PC-9 (cell line): ENCODE measurements at regions not wholly inside any gene's neighbourhood (a gene's known extent, or its start where the extent isn't known, plus 50 kb on each side); places are given as distances from the start of the nearest gene placed in this dataset.
A peak's percentile ranks its signal among the peaks of the same experiment; 100 is the strongest.

ENCODE experiments used
- BruUV-seq: library from RNA; stranded (reverse); fragments of 400-500 nt; replicated peaks from 2 replicates; lab custom pipeline; 2021; lab: Mats Ljungman, UMichigan
- CTCF ChIA-PET: fragments of 300-600 bp; sonication (Branson Sonifier 250); formaldehyde crosslinking; loops from one replicate; lab custom pipeline; 2022; ENCODE audit warnings: antibody characterized with exemption; lab: Charles Lee
- POLR2A ChIA-PET: fragments of 300-600 bp; sonication (Branson Sonifier 250); formaldehyde crosslinking; loops from one replicate; lab custom pipeline; 2022; ENCODE audit warnings: antibody characterized with exemption; ENCODE audit not compliant: unreplicated experiment; lab: Charles Lee
- DNase-seq, 2 experiments: peaks; one replicate each; pipeline versions ENCODE4 v3.0.0 to v3.0.0-alpha.2; 2015 to 2022; ENCODE audit warnings: mixed read lengths in 1 of 2
- H2AFZ ChIP-seq: fragments of 200-600 bp; sonication (generic); 2 replicates; pipeline ENCODE4 v1.8.1; 2017; ENCODE audit warnings: antibody characterized with exemption
- H3F3A ChIP-seq: fragments of 200-600 bp; sonication (generic); 2 replicates; pipeline ENCODE4 v1.8.1; 2017; ENCODE audit warnings: antibody characterized with exemption, mild to moderate bottlenecking, low read depth; ENCODE audit not compliant: insufficient read depth
- H3K27ac ChIP-seq: fragments of 200-600 bp; sonication (generic); 2 replicates; pipeline ENCODE4 v1.6.1; 2016; ENCODE audit warnings: mixed run types
- H3K27me3 ChIP-seq: fragments of 200-600 bp; sonication (generic); 2 replicates; pipeline ENCODE4 v1.6.1; 2016; ENCODE audit warnings: low read depth, mixed run types; ENCODE audit not compliant: insufficient read depth
- H3K36me3 ChIP-seq: fragments of 200-600 bp; sonication (generic); 2 replicates; pipeline ENCODE4 v1.6.1; 2016; ENCODE audit warnings: low read depth, mixed run types
- H3K4me1 ChIP-seq: fragments of 200-600 bp; sonication (generic); replicated peaks from 2 replicates; pipeline ENCODE4 v1.6.1; 2016; ENCODE audit warnings: mixed run types; ENCODE audit not compliant: insufficient read depth
- H3K4me2 ChIP-seq: fragments of 200-600 bp; sonication (generic); 2 replicates; pipeline ENCODE4 v1.6.1; 2017; ENCODE audit warnings: mixed run types
- H3K4me3 ChIP-seq: fragments of 200-600 bp; sonication (generic); 2 replicates; pipeline ENCODE4 v1.6.1; 2016; ENCODE audit warnings: mixed run types
- H3K79me2 ChIP-seq: fragments of 200-600 bp; sonication (generic); 2 replicates; pipeline ENCODE4 v1.6.1; 2017; ENCODE audit warnings: low read depth, mixed run types
- H3K9me2 ChIP-seq: fragments of 200-600 bp; sonication (generic); 2 replicates; pipeline ENCODE4 v1.8.1; 2017; ENCODE audit warnings: mild to moderate bottlenecking; ENCODE audit not compliant: insufficient read depth
- H3K9me3 ChIP-seq: fragments of 200-600 bp; sonication (generic); 2 replicates; pipeline ENCODE4 v1.8.1; 2016; ENCODE audit warnings: low read depth; ENCODE audit not compliant: insufficient read depth
- H4K20me1 ChIP-seq: fragments of 200-600 bp; sonication (generic); 2 replicates; pipeline ENCODE4 v1.8.1; 2017; ENCODE audit not compliant: insufficient read depth
- EZH2 ChIP-seq: fragments of 200-600 bp; sonication (generic); IDR thresholded peaks from 2 replicates; pipeline ENCODE4 v1.8.0; 2017; ENCODE audit warnings: antibody characterized with exemption, low read depth
- intact Hi-C: fragments of 100-400 bp; cut with micrococcal nuclease; formaldehyde crosslinking; loops from one replicate; pipeline ENCODE4 v1.10.0; 2022; ENCODE audit not compliant: unreplicated experiment
- TF ChIP-seq, protein P1 (sequence below): fragments of 200-600 bp; sonication (generic); conservative IDR thresholded peaks from 2 replicates; pipeline ENCODE4 v1.6.1; 2017; ENCODE audit warnings: mixed run types, antibody characterized with exemption, mild to moderate bottlenecking, moderate library complexity

GRCh38 chrX:103158317-103158621 is 56.6 kb upstream of the BEX4 start:
- ChIA-PET POLR2A (no interaction called here), CTCF (no interaction called here)
- Histone ChIP-seq H3K4me3 (no peak overlapping the region), H3K27ac (no peak overlapping the region), H3K4me1 (no peaks in the 10 kb centered on the region), H3K4me2 (no peak overlapping the region), H4K20me1 (no peaks in the 10 kb centered on the region), H3F3A (no peaks in the 10 kb centered on the region), H3K27me3 (no peaks in the 10 kb centered on the region), H3K9me2 (no peaks in the 10 kb centered on the region), H3K9me3 (no peaks in the 10 kb centered on the region), H3K36me3 (no peaks in the 10 kb centered on the region), H2AFZ (no peak overlapping the region), H3K79me2 (no peaks in the 10 kb centered on the region)
- no peak for DNase-seq
- intact Hi-C loops, result loop anchor here (1.0 to 5.0 kb wide), 2 partner anchors 207 to 226 kb away; no protein-coding TSS in a partner anchor
- BruUV-seq, result no TSS peak
- TF ChIP-seq, protein P1, sequence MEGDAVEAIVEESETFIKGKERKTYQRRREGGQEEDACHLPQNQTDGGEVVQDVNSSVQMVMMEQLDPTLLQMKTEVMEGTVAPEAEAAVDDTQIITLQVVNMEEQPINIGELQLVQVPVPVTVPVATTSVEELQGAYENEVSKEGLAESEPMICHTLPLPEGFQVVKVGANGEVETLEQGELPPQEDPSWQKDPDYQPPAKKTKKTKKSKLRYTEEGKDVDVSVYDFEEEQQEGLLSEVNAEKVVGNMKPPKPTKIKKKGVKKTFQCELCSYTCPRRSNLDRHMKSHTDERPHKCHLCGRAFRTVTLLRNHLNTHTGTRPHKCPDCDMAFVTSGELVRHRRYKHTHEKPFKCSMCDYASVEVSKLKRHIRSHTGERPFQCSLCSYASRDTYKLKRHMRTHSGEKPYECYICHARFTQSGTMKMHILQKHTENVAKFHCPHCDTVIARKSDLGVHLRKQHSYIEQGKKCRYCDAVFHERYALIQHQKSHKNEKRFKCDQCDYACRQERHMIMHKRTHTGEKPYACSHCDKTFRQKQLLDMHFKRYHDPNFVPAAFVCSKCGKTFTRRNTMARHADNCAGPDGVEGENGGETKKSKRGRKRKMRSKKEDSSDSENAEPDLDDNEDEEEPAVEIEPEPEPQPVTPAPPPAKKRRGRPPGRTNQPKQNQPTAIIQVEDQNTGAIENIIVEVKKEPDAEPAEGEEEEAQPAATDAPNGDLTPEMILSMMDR, result peak; percentile 18; the same call in 1 of the 2 replicates
- TF ChIP-seq EZH2, result no peak

- Histone ChIP-seq H3K4me3 (no peak overlapping the region), H3K4me1 (no peaks in the 10 kb centered on the region), H3K79me2 (no peaks in the 10 kb centered on the region), H2AFZ (no peak overlapping the region), H3K9me2 (no peaks in the 10 kb centered on the region), H3K27me3 (no peaks in the 10 kb centered on the region), H3F3A (no peaks in the 10 kb centered on the region), H4K20me1 (no peaks in the 10 kb centered on the region), H3K36me3 (no peaks in the 10 kb centered on the region), H3K27ac (no peak overlapping the region), H3K4me2 (no peak overlapping the region), H3K9me3 (no peaks in the 10 kb centered on the region)
- POLR2A ChIA-PET, result no interaction called here
- intact Hi-C loops, result loop anchor here (1.0 to 5.0 kb wide), 2 partner anchors 206 to 225 kb away; no protein-coding TSS in a partner anchor
- BruUV-seq, result no TSS peak
- peak in 1 of 2 experiments; percentile 4 for DNase-seq
- CTCF ChIA-PET, result no interaction called here
- TF ChIP-seq, protein P1, result peak; percentile 78
- no peak for TF ChIP-seq EZH2
Measured at GRCh38 chrX:103157496-103158316, 57.2 kb upstream of the BEX4 start.

GRCh38 chrX:103155201-103155600 is 59.7 kb upstream of the BEX4 start:
- no peaks in the 10 kb centered on the region for H3K27me3 ChIP-seq
- no peaks in the 10 kb centered on the region for H3K9me3 ChIP-seq
- H4K20me1 ChIP-seq, result no peaks in the 10 kb centered on the region
- H3K4me3 ChIP-seq, result no peak overlapping the region
- no peak overlapping the region for H2AFZ ChIP-seq
- no peaks in the 10 kb centered on the region for H3F3A ChIP-seq
- H3K27ac ChIP-seq, result no peak overlapping the region
- no peaks in the 10 kb centered on the region for H3K36me3 ChIP-seq
- TF ChIP-seq EZH2, result no peak
- TF ChIP-seq, protein P1, result no peak
- intact Hi-C loops, result loop anchor here (5.0 kb wide), 1 partner anchor 223 kb away; no protein-coding TSS in a partner anchor
- no peak overlapping the region for H3K4me2 ChIP-seq
- BruUV-seq, result no TSS peak
- H3K79me2 ChIP-seq, result no peaks in the 10 kb centered on the region
- H3K4me1 ChIP-seq, result peaks cover 5% of the 10 kb centered on the region; the same call in 1 of the 2 replicates
- ChIA-PET POLR2A (no interaction called here), CTCF (no interaction called here)
- no peak for DNase-seq
- no peaks in the 10 kb centered on the region for H3K9me2 ChIP-seq
